LHCN-M2 (cell line): ENCODE measurements at regions not wholly inside any gene's neighbourhood (a gene's known extent, or its start where the extent isn't known, plus 50 kb on each side); places are given as distances from the start of the nearest gene placed in this dataset.
"Not testable (repeated sequence)": the region's sequence is repeated elsewhere in the genome, so short reads cannot be mapped to it uniquely, and the experiment has no call there.

Source experiments
- DNase-seq: peaks from one replicate; pipeline ENCODE4 v3.0.0-alpha.2; 2012; ENCODE audit warnings: low read depth

DNA sequence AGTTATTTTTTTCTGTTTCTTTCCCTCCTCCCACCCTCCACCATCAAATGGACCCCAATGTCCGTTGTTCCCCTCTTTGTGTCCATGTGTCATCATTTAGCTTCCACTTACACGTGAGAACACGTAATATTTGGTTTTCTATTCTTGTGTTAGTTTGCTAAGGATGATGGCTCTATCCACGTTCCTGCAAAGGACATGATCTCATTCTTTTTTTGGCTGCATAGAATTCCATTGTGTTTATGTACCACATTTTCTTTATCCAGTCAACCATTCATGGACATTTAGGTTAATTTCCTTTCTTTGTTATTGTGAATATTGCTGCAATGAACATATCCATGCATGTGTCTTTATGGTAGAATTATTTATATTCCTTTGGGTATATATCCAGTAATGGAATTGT, 91.3 kb upstream of the TNP1 start:
- DNase-seq = no peak

DNA sequence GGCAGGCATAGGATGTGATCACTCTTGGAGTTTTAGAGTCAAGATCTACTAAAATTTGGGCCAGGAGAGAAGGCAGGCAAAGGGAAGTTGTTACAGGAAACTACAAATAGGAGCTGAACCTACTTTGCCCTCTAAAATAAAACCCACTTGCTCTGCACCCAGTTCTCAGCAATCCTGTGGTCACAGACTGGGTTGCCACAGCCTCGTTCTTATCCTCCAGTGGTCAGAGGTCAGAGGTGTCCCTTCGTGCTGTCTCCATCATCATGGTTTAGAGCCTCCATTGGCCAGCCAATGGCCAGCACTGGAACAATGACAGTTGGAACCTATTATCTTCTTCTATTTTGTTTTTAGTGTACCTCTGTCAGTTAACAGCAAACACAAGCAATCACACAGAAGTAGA, 90.7 kb upstream of the TNP1 start:
- no peak for DNase-seq

DNA sequence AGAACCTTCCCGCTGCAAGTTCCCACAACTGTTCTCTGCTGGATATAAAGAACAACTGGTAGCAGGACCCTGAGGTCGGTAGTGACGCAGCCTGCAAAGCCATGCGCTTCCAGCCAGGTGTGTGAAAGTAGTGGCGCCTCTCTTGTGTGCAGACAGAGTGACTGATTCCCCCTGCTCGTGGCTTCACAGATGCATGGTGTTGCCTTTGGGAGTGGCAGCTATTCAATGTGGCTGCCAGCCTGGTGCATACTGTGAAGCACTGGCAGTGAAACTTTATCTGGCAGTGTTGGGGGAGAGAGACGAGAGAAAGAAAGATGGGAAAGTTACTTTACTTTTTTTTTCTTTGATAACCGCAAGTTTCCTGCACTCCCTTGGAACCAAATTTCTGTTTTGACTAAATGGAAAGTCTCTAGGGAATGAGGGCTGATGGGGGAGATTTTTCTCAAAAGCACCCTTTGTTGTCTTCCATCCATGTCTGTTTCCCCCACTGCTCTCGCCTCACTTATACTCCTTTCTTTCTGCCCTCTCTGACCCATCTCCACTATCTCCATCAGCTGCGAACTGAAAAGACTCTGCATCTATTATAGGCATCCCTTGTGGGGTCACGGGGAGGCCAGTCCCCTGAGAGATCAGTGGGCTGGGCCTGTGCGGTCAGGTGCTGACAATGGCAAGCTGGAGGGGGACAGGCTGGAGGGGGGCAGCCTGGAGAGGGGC, 90.0 kb upstream of the TNP1 start:
- DNase-seq = no peak

DNA sequence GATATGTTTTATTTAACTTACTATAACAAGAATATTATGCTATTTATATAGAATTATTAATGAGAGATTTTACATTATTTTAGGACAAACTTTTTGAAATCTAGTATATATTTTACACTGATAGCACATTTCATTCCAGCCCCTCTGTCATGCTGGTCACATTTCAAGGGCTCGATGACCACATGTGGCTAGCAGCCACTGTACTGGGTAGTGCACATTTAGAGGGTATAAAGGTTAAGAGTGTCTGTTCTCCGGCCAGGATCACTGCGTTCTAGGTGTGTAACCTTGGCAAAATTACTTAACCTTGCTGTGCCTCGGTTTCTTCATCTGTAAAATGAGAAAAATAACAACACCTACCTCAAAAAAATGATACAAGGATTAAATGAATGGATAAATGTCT, 87.2 kb upstream of the TNP1 start:
- no peak for DNase-seq

DNA sequence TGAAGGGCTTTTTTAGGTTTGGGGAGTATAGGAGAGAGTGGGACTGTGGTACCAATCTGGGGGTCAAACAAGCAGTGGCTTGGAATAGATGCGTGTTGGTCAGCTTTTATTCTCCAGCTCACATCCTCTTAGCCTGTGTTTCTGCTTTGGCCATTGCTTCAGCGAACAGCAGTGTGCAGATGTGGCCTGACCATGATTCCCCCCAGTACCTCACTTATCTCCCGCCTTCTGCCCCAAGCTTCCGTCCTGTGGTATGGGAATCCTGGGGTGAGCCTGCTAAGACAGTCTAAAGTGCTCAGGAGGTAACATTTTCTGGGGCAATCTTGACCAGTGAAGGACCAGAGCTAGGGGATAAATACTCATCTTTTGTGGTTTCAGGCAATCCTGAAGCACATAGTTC, 84.9 kb upstream of the TNP1 start:
- no peak for DNase-seq

DNA sequence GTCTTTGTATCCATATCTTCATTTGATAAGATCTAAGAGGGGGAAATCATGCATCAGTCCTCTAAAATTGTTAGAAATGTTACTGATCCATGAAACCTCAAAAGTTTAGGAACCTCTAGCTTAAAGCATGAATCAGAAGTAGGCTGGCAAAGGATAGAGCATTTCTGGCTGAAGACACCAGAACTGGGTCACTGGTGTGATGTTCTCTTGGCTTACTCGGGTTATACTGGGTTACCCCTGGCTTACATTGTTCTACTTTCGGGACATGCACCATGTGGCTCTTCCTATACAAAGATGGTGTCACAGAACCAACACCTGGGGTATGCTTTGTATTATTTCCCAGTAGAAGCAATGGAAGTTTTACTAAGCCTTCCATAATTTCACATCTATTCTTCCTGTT, 83.2 kb upstream of the TNP1 start:
- DNase-seq = no peak

DNA sequence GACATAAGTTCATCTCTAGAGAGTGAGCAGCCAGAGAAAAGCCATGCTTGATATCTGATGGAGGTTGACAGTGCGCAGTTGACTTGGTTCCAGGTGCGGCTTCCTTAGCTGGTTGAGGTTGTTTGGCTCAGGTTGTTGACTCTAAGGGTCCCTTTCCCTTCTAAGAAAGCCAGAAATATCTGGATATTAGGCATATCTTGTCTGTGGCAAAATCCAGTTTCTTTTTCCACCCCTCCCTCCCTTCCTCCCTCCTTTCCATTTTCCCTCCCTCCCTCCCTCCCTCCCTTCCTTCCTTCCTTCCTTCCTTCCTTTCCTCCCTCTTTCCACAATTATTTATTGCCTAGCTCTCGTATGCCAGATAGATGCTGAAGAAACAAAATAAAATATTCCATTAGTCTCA, 82.6 kb upstream of the TNP1 start:
- DNase-seq = no peak

DNA sequence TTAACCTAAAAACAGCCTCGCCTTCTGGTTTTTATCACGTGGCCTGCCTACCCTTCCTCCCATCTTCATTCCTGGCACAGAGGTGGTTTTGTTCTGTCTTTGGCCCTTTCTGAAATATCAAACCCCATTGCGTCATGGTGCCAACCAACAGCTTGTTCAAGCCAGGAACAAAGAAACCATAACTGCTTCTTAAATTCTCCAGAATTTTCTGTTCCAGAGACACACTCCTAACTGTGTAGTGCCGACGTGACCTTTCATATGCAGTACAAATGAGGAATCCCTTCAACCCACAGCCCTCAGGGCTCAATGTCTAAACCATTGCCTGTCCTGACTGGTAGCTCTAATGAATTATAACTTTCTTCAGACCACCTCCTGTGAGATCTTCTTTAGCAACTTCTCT, 82.2 kb upstream of the TNP1 start:
- no peak for DNase-seq

DNA sequence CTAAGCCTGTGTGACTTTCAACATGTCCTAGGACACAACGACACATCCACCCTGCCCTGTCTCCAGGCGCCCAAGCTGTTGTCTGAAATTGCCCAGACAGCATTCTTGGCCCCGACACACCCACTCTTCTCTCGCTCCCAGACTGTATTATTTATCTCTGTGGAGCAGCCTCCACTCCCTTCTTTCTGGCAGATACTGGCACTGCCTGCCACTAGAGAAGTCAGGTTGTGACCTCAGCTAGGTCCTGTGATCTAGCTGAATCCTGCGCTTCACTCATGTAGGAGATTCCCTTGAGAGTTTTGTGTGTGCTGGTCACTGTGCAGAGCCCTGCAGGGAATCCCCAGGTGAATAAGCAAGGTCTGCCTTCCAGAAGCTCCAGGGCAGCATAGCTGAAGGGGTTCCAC, 77.1 kb upstream of the TNP1 start:
- no peak for DNase-seq

DNA sequence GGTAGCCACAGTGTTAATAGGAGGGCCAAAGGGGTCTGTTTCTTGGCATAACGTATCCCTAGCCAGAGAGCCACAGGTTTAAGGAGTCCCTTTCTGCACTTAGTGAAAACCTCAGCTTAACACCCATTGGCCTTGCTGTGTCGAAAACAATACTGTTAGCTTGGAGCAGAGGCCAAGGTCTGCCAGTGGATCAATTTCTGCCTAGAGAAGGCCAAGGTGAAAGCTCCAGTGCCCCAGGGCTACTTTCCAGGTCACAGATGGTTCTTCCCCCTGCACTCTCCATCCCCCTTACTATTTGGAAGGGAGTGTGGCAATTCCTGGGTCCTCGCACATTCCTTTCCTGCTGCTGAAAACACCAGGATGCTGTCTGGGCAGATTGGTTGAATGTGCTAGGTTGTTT, 74.8 kb upstream of the TNP1 start:
- no peak for DNase-seq

DNA sequence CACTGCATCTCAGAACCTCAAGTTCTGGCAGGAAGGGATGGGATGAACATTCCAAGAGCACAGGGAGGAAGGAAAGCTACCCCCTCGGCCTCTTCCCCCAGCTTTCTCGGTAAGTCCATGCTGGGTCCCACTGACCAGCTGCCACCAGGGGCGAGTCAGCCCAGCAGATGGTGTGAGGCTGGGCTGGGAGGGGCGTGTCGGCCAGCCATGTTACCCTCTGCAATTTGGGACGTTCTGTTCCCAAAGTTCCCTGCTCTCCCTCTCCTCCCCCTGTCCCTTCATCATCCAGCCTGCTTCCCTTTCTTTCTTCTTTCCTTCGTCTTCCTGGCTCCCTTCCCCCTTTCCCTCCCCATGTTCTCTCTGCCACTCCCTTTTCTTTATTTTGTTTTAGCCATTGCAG, 74.3 kb upstream of the TNP1 start:
- DNase-seq = peak; percentile 57

DNA sequence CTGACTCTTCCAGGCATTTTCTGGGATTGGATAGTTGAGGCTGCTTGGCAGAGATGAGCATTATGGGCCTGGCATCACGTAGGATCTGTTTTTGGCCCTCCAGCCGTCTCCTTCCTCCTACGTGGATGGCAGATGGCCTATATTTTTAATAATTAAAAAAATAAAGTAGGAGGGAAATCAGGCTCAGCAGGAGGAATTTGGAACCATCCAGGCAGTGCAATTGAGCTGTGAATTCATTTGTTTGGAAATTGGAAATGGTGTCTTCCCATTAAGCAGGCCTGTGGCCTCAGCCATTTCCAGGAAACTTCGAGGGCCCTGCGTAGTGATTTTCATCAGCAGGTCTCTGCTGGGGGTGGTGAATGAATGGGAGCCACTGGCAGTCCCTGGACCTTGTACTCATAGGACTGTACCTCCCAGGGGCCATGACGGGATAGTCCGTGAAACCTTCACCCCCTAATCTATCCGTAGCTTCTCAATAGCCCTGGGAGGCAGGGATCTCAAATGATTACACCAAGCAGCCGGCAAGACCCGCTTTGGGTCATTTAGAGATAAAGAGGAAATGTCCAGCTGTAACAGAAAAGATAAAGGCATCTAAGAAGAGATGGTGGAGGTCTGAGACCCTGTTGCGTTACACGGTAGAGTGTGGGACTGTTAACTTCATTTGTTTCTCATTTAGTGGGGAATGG, 73.1 kb upstream of the TNP1 start:
- no peak for DNase-seq

DNA sequence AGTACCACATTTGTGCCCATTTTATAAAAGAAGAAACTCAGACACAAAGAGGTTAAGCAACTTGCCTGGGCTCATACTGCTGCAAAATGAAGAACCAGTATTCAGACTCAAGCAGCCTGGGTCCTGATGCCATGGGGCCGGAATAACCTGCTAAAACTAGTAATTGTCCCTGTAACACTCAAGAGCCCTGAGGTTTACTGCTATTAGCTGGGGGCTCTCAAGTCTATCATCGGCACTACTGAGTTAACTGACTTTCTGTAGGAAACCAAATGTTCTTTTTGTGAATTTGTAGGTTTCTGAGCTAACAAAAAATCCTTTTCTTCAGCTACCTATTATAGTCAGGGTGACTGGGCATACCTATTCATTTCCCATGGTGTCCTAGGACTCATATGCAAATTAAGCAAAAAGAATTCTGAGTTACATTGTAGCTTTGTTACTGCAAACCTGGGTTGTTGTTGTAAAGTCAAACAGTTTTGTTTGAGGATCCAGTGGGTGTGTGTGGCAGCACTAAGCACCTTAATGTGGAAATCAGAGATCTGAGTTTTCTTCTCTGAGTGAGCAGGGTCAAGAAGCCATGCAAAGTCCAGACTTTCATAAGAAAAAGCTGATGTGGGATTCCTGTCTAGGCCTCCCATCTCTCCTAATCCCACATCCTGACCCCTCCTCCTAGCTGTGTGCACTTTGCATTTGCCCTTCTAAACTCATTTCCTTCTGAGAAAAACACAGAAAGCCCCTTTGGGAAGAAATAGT, 72.4 kb upstream of the TNP1 start:
- no peak for DNase-seq

DNA sequence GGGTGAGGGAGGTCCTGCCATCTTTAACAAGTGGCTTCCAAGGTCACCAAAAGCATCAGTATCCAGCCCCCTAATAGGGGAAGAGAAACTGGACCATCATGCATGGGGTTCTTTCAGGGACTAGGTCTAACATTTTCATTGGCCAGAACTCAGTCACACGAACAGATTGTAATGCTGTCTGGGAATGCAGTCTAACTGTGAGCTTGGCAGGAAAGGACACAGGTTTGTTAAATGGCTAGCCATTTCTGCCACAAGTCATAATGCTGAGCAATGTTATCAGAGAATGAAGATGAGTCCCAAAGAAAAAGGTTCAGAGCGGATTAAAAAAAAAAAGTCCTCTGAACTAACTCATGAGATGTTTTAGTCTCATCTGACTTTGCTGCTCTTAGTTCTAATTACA, 70.9 kb upstream of the TNP1 start:
- no peak for DNase-seq

DNA sequence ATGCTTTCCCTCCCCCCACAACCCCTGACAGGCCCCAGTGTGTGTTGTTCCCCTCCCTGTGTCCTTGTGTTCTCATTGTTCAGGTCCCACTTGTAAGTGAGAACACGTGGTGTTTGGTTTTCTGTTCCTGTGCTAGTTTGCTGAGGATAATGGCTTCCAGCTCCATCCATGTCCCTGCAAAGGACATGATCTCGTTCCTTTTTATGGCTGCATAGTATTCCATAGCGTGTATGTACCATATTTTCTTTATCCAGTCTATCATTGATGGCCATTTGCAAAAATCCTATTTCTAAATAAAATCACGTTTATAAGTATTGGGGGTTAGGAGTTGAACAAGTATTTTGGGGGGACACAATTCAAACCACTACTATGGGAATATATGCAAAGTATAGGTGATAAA, 69.5 kb upstream of the TNP1 start:
- not testable (repeated sequence) for DNase-seq

DNA sequence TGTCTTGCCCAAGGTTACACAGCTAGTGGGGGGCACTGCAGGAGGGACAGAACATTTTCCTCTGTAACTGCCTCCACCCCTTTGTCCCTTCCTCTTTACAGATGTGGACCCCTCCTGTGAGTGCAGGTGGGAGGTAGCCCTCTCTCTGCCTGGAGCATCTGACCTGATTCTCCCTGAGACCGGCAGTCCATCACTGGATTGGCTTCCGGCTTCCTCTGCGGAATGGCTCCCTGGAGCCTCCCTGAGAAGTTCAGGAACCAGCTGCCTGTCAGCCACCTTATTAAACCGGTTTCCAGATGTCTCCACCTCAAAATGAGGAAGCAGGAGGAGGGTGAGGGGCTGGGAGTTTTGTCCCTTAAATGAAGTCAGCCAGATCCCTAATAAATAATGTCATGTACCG, 67.3 kb upstream of the TNP1 start:
- DNase-seq = no peak

DNA sequence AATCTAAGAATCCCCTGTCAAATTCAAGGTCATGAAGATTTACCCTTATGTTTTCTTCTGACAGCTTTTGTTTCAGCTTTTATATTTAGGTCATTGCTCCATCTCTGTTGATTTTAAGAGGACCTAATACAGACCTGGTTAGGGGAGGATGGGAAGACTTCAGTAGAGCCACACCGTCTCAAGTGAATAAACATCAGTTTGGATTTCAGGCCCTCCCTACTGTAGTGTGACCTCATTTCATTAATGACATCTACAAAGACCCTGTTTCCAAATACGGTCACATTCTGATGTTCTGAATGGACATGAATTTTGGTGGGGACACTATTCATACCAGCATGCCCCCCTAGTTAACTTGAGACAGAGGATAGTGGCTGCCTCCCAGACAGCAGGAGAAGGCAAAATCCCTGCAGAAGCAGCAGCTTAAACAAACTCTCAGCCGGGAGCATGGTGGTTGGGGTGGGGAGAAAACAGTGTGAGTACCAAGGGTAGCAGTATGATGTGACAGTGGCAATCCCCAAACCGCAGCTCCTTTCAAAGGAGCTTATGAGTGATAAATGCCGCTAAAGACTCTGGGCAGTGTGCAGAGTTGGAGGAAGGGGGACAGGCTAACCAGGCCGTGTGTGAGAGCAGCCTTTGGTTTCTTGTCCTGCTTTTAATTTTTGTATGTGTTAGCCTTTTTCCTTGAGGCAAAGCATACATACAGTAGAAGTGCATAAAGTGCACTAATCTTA, 65.9 kb upstream of the TNP1 start:
- no peak for DNase-seq

DNA sequence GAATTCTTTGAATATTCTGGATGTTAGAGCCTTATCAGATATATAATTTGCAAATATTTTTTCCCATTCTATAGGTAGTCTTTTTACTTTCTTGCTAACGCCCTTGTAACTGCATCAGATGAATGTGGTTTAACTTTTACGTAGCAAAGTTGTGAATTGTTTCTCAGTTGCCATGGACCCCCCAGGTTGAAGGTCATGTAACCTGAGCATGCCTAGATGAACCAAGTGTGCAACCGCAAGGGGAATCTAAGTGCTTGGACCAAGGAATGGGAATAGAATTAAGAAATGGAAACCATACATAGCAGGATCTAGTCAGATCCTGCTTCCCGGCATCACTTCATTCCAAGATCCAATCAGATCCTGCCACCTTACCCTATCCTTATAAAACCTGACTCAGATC, 65.1 kb upstream of the TNP1 start:
- no peak for DNase-seq

DNA sequence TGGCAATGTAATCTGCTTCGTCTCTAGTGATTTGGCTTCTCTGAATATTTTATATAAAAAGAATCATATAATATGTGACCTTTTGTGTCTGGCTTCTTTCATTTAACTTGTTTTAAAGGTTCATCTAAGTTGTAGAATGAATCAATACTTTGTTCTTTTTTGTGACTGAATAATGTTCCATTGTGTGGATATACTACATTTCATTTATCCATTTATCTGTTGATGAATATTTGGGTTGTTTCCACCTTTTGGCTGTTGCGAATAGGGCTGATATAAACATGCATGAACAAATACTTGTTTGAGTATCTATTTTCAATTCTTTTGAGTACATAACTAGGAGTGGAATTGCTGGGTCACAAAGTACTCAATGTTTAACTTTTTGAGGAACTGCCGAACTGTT, 63.8 kb upstream of the TNP1 start:
- no peak for DNase-seq

DNA sequence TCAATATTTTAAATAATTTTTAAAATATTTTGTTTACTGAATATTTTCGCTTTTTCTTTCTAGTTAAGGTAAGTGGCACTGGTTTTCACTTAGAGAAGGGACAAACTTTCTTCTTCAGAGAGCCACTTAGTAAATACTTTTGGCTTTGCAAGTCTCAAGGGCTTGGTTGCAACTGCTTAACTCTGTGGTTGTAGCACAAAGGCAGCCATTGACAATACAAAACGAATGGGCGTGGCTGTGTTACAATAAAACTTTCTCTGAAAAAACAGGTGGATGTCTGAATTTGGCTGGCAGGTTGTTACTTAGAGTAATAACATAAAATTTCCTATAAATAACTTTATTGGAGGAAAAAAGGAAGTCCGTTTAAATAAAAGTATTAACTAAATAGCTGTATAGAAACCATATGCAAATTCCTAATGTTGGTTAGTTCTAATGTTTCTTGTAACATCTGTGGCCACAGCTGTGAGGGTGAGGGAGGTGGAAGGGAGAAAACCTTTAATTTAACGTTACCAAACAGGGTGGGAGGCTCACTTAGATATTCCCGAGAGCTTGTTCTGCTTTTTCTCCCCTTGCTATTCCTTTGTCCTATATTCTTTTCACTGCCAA, 62.4 kb upstream of the TNP1 start:
- DNase-seq = no peak

DNA sequence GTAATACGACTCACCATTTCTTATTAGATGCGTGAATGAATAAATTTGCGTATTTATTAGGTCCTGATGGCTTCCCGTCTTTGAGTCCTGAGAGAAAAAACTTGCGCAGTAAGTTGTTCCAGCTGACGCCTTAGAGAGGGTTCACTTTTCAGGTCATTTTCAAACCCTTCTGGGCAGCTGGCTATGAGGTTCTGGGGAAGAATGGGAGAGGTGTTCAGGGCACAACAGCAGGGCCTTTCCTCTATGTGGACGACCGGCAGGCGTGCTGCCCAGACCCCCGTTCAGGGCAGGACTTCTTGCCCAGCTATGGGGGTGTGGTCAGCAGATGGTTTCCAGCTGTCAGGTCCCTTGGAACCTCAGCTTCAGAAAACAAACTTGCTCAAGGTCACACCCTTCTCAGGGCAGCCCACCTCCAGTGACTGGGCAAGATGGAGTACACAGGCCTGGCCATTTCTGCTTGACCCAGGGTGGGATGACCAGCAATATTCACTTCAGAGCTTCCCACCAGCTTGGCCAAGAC, 61.1 kb upstream of the TNP1 start:
- no peak for DNase-seq
